OCI-LY1 (cell line): ENCODE measurements at regions not wholly inside any gene's neighbourhood (a gene's known extent, or its start where the extent isn't known, plus 50 kb on each side); places are given as distances from the start of the nearest gene placed in this dataset.

Source experiments
- H2AFZ ChIP-seq: fragments of 200-600 bp; sonication (generic), shearing (Covaris generic); 2 replicates; pipeline ENCODE4 v1.6.0; 2014; ENCODE audit warnings: antibody characterized with exemption, mild to moderate bottlenecking, low read length
- H3F3A ChIP-seq: fragments of 200-600 bp; sonication (generic), shearing (Covaris generic); 2 replicates; pipeline ENCODE4 v1.6.0; 2014; ENCODE audit warnings: mild to moderate bottlenecking, antibody characterized with exemption, low read length, moderate library complexity; ENCODE audit not compliant: insufficient read depth
- H3K27ac ChIP-seq: fragments of 200-600 bp; sonication (generic); 2 replicates; pipeline ENCODE4 v1.5.1; 2014; ENCODE audit warnings: low read length, mixed run types, mild to moderate bottlenecking, low read depth; ENCODE audit not compliant: poor library complexity, severe bottlenecking
- H3K27me3 ChIP-seq: fragments of 200-600 bp; sonication (generic); 2 replicates; pipeline ENCODE4 v1.6.0; 2014; ENCODE audit warnings: antibody characterized with exemption, mild to moderate bottlenecking, low read length, moderate library complexity; ENCODE audit not compliant: insufficient read depth
- H3K36me3 ChIP-seq: fragments of 200-600 bp; sonication (generic); 2 replicates; pipeline ENCODE4 v1.6.1; 2014; ENCODE audit warnings: mild to moderate bottlenecking, antibody characterized with exemption, low read length, moderate library complexity, mixed read lengths; ENCODE audit not compliant: insufficient read depth
- H3K4me1 ChIP-seq: fragments of 200-600 bp; sonication (generic); 2 replicates; pipeline ENCODE4 v1.5.1; 2014; ENCODE audit warnings: mild to moderate bottlenecking, low read length, moderate library complexity; ENCODE audit not compliant: insufficient read depth, severe bottlenecking
- H3K4me2 ChIP-seq: fragments of 200-600 bp; sonication (generic), shearing (Covaris generic); 2 replicates; pipeline ENCODE4 v1.6.1; 2014; ENCODE audit warnings: low read length
- H3K4me3 ChIP-seq: fragments of 200-600 bp; sonication (generic); 2 replicates; pipeline ENCODE4 v1.5.1; 2014; ENCODE audit warnings: low read length, low read depth, mild to moderate bottlenecking, mixed read lengths; ENCODE audit not compliant: poor library complexity, severe bottlenecking
- H3K79me2 ChIP-seq: fragments of 200-600 bp; shearing (Covaris generic); 2 replicates; pipeline ENCODE4 v1.6.1; 2016; ENCODE audit warnings: mixed run types, low read length, mixed read lengths; ENCODE audit not compliant: insufficient read depth
- H3K9ac ChIP-seq: fragments of 200-600 bp; sonication (generic), shearing (Covaris generic); 2 replicates; pipeline ENCODE4 v1.6.1; 2014; ENCODE audit warnings: mild to moderate bottlenecking, low read length, mixed read lengths
- H3K9me2 ChIP-seq: fragments of 200-600 bp; sonication (generic), shearing (Covaris generic); 2 replicates; pipeline ENCODE4 v1.6.1; 2014; ENCODE audit warnings: low read depth, mild to moderate bottlenecking, low read length, mixed read lengths
- H3K9me3 ChIP-seq: fragments of 200-600 bp; shearing (Covaris generic); 2 replicates; pipeline ENCODE4 v1.6.1; 2014; ENCODE audit warnings: low read length, mixed read lengths
- H4K20me1 ChIP-seq: fragments of 200-600 bp; sonication (generic), shearing (Covaris generic); 2 replicates; pipeline ENCODE4 v1.6.0; 2016; ENCODE audit warnings: mild to moderate bottlenecking, low read length; ENCODE audit not compliant: insufficient read depth
- CTCF ChIP-seq: fragments of 200-600 bp; sonication (generic), shearing (Covaris generic); IDR thresholded peaks from 2 replicates; pipeline ENCODE4 v1.5.1; 2017; ENCODE audit warnings: mild to moderate bottlenecking, antibody characterized with exemption, low read length, moderate library complexity, mixed read lengths
- EZH2 ChIP-seq: fragments of 200-600 bp; sonication (generic), shearing (Covaris generic); IDR thresholded peaks from 2 replicates; pipeline ENCODE4 v1.8.0; 2017; ENCODE audit warnings: borderline replicate concordance, mixed run types, mild to moderate bottlenecking, antibody characterized with exemption, low read length, moderate library complexity, mixed read lengths

- H3K27me3 ChIP-seq, result no peaks in the 10 kb centered on the region
- TF ChIP-seq EZH2, result no peak
- no peak for TF ChIP-seq CTCF
- H3K27ac ChIP-seq, result no peak overlapping the region
- no peaks in the 10 kb centered on the region for H3F3A ChIP-seq
- H3K4me1 ChIP-seq, result no peaks in the 10 kb centered on the region
- H3K79me2 ChIP-seq, result no peaks in the 10 kb centered on the region
- no peaks in the 10 kb centered on the region for H3K9me3 ChIP-seq
- no peak overlapping the region for H2AFZ ChIP-seq
- H3K36me3 ChIP-seq, result no peaks in the 10 kb centered on the region
- no peaks in the 10 kb centered on the region for H4K20me1 ChIP-seq
- no peaks in the 10 kb centered on the region for H3K9me2 ChIP-seq
- H3K4me3 ChIP-seq, result no peak overlapping the region
- H3K4me2 ChIP-seq, result no peak overlapping the region
- no peak overlapping the region for H3K9ac ChIP-seq
Measured at GRCh38 chr13:90834700-90835099, 512.8 kb upstream of the MIR17HG start.

- H3K4me2 ChIP-seq, result no peak overlapping the region
- H3K9me2 ChIP-seq, result no peaks in the 10 kb centered on the region
- H3K9ac ChIP-seq, result no peak overlapping the region
- H2AFZ ChIP-seq, result no peak overlapping the region
- H3F3A ChIP-seq, result no peaks in the 10 kb centered on the region
- H3K4me1 ChIP-seq, result no peaks in the 10 kb centered on the region
- no peaks in the 10 kb centered on the region for H4K20me1 ChIP-seq
- no peaks in the 10 kb centered on the region for H3K79me2 ChIP-seq
- no peaks in the 10 kb centered on the region for H3K27me3 ChIP-seq
- no peak overlapping the region for H3K27ac ChIP-seq
- TF ChIP-seq CTCF (no peak), EZH2 (no peak)
- H3K9me3 ChIP-seq, result no peaks in the 10 kb centered on the region
- H3K4me3 ChIP-seq, result no peak overlapping the region
- H3K36me3 ChIP-seq, result no peaks in the 10 kb centered on the region
Measured at GRCh38 chr13:90835826-90836225, 511.7 kb upstream of the MIR17HG start.

GRCh38 chr13:90838317-90838960 lies 509.0 kb upstream of the MIR17HG start:
- no peaks in the 10 kb centered on the region for H3K79me2 ChIP-seq
- H3K4me2 ChIP-seq, result no peak overlapping the region
- H3K4me1 ChIP-seq, result no peaks in the 10 kb centered on the region
- no peak overlapping the region for H3K4me3 ChIP-seq
- H3F3A ChIP-seq, result no peaks in the 10 kb centered on the region
- no peaks in the 10 kb centered on the region for H3K27me3 ChIP-seq
- no peaks in the 10 kb centered on the region for H3K36me3 ChIP-seq
- no peak overlapping the region for H3K9ac ChIP-seq
- no peaks in the 10 kb centered on the region for H4K20me1 ChIP-seq
- no peak overlapping the region for H2AFZ ChIP-seq
- no peaks in the 10 kb centered on the region for H3K9me3 ChIP-seq
- TF ChIP-seq EZH2 (no peak), CTCF (no peak)
- H3K9me2 ChIP-seq, result no peaks in the 10 kb centered on the region
- no peak overlapping the region for H3K27ac ChIP-seq
